ENCODE measurements at regions not wholly inside any gene's neighbourhood (a gene's known extent, or its start where the extent isn't known, plus 50 kb on each side); places are given as distances from the start of the nearest gene placed in this dataset.

GRCh38 chrX:9378980-9379696, 85.7 kb upstream of the TBL1X start:
- intact Hi-C loops (cut with DNase I; ENCODE audit: low total_unique reads), result no loop called here
- WGBS, 5 donors, result 40 to 77% (median 52%) methylated on average over 6 to 7 of the region's 7 CpGs
- DNase-seq, result no peak
- no peaks in the 10 kb centered on the region for H3K27me3 ChIP-seq (replicated peaks in 1 of 7)
- no peak for TF ChIP-seq POLR2A (IDR thresholded peaks at IDR 0.05)
- no peak for TF ChIP-seq POLR2AphosphoS5 (IDR thresholded peaks at IDR 0.05)
- H3K4me1 ChIP-seq, result no peaks in the 10 kb centered on the region
- H3K4me3 ChIP-seq, result no peak overlapping the region
- H3K9me3 ChIP-seq, result peaks cover 0 to 6% (median 0%) of the 10 kb centered on the region in 8 donors
- peak overlapping the region in 3 of 8 donors; percentile 45 to 56 (median 48) for H3K27ac ChIP-seq
- no peaks in the 10 kb centered on the region for H3K36me3 ChIP-seq

- Histone ChIP-seq H3K9me3 (peaks cover 0 to 6% (median 0%) of the 10 kb centered on the region in 8 donors), H3K4me1 (no peaks in the 10 kb centered on the region), H3K4me3 (no peak overlapping the region), H3K27ac (peak overlapping the region in 1 of 8 donors; percentile 56), H3K36me3 (no peaks in the 10 kb centered on the region), H3K27me3 (replicated peaks in 1 of 7) (no peaks in the 10 kb centered on the region)
- WGBS, 5 donors, result 71 to 80% (median 78%) methylated on average over 10 of the region's 10 CpGs
- intact Hi-C loops (cut with DNase I; ENCODE audit: low total_unique reads), result no loop called here
- TF ChIP-seq POLR2A (IDR thresholded peaks at IDR 0.05) (no peak), CTCF (IDR thresholded peaks at IDR 0.05 in 8 of 11, conservative IDR thresholded peaks at IDR 0.05 in 3 of 11) (no peak), POLR2AphosphoS5 (IDR thresholded peaks at IDR 0.05) (no peak)
- no peak for DNase-seq
Observed at GRCh38 chrX:9379697-9380551, 84.9 kb upstream of the TBL1X start.

- peaks cover 0 to 6% (median 0%) of the 10 kb centered on the region in 8 donors for H3K9me3 ChIP-seq
- intact Hi-C loops (cut with DNase I; ENCODE audit: low total_unique reads), result no loop called here
Observed at GRCh38 chrX:9383655-9384054, 81.2 kb upstream of the TBL1X start.

GRCh38 chrX:9388450-9388849, 76.4 kb upstream of the TBL1X start:
- TF ChIP-seq POLR2AphosphoS5 (IDR thresholded peaks at IDR 0.05) (no peak), CTCF (IDR thresholded peaks at IDR 0.05 in 8 of 11, conservative IDR thresholded peaks at IDR 0.05 in 3 of 11) (no peak), POLR2A (IDR thresholded peaks at IDR 0.05) (no peak)
- no peak for DNase-seq
- Histone ChIP-seq H3K9me3 (peaks cover 0 to 6% (median 0%) of the 10 kb centered on the region in 8 donors), H3K27me3 (replicated peaks in 1 of 7) (no peaks in the 10 kb centered on the region), H3K4me1 (no peaks in the 10 kb centered on the region), H3K36me3 (no peaks in the 10 kb centered on the region), H3K4me3 (no peak overlapping the region), H3K27ac (no peak overlapping the region)
- 62 to 90% (median 83%) methylated on average over 1 of the region's 1 CpG for WGBS, 5 donors
- intact Hi-C loops (cut with DNase I; ENCODE audit: low total_unique reads), result no loop called here

More at GRCh38 chrX:9383655-9384054, 81.2 kb upstream of the TBL1X start:
- DNase-seq, result no peak
- no peak overlapping the region for H3K27ac ChIP-seq
- H3K27me3 ChIP-seq (replicated peaks in 1 of 7), result no peaks in the 10 kb centered on the region
- H3K36me3 ChIP-seq, result no peaks in the 10 kb centered on the region
- H3K4me1 ChIP-seq, result no peaks in the 10 kb centered on the region
- TF ChIP-seq CTCF (IDR thresholded peaks at IDR 0.05 in 8 of 11, conservative IDR thresholded peaks at IDR 0.05 in 3 of 11) (no peak), POLR2A (IDR thresholded peaks at IDR 0.05) (no peak), POLR2AphosphoS5 (IDR thresholded peaks at IDR 0.05) (no peak)
- no peak overlapping the region for H3K4me3 ChIP-seq
